ENCODE measurements at regions not wholly inside any gene's neighbourhood (a gene's known extent, or its start where the extent isn't known, plus 50 kb on each side); places are given as distances from the start of the nearest gene placed in this dataset.

- TF ChIP-seq CTCF (IDR thresholded peaks at IDR 0.05) (no peak), POLR2A (IDR thresholded peaks at IDR 0.05) (no peak)
These were observed 2138.8 kb downstream of the PCDH7 start for GRCh38 chr4:32858971-32859370.
